Transverse colon (tissue), 4 donors: ENCODE measurements at regions not wholly inside any gene's neighbourhood (a gene's known extent, or its start where the extent isn't known, plus 50 kb on each side); places are given as distances from the start of the nearest gene placed in this dataset.

Source experiments
- DNase-seq: peaks from one replicate; pipeline ENCODE4 v3.0.0-alpha.2; 2019
- H3K27ac ChIP-seq, 4 donors: fragments of 200-600 bp; sonication (generic); 2 replicates each; pipeline ENCODE4 v1.5.1; 2016 to 2018; ENCODE audit warnings: inconsistent platforms in 4 of 4
- H3K27me3 ChIP-seq: fragments of 200-600 bp; sonication (generic); 2 replicates; pipeline ENCODE4 v1.5.1; 2017; ENCODE audit warnings: inconsistent platforms
- H3K36me3 ChIP-seq, 4 donors: fragments of 200-600 bp; sonication (generic); 2 replicates each; pipeline ENCODE4 v1.5.1; 2017 to 2019; ENCODE audit warnings: inconsistent platforms in 4 of 4
- H3K4me1 ChIP-seq, 4 donors: fragments of 200-600 bp; sonication (generic); 2 replicates each; pipeline ENCODE4 v1.5.1; 2017 to 2020; ENCODE audit warnings: inconsistent platforms in 4 of 4
- H3K4me3 ChIP-seq, 4 donors: fragments of 200-600 bp; sonication (generic); 1 replicate in 1 of 4; 2 replicates in 3 of 4; pipeline versions ENCODE4 v1.5.1 to v1.6.1; 2017 to 2019; ENCODE audit warnings: inconsistent platforms in 4 of 4
- H3K9me3 ChIP-seq, 2 donors: fragments of 200-600 bp; sonication (generic); 2 replicates each; pipeline ENCODE4 v1.5.1; 2017 to 2019; ENCODE audit warnings: inconsistent platforms in 2 of 2
- CTCF ChIP-seq, 5 experiments: fragments of 200-600 bp in 3 of 5; fragments of 450-650 bp in 2 of 5; sonication (generic) in 3 of 5; IDR thresholded peaks; 1 replicate in 2 of 5; 2 replicates in 3 of 5; pipeline ENCODE4 v1.5.1; 2016 to 2017; ENCODE audit warnings: antibody characterized with exemption in 5 of 5, inconsistent platforms in 3 of 5, mild to moderate bottlenecking in 2 of 5, moderate library complexity in 1 of 5
- EP300 ChIP-seq: sonication (generic); formaldehyde crosslinking; IDR thresholded peaks from one replicate; pipeline ENCODE4 v1.6.1; 2017; ENCODE audit warnings: antibody characterized with exemption, low read depth
- POLR2A ChIP-seq: fragments of 450-650 bp; IDR thresholded peaks from one replicate; pipeline ENCODE4 v1.6.1; 2016; ENCODE audit warnings: antibody characterized with exemption, mild to moderate bottlenecking, moderate library complexity
- POLR2AphosphoS5 ChIP-seq, 3 donors: sonication (generic); formaldehyde crosslinking; IDR thresholded peaks; one replicate each; pipeline ENCODE4 v1.6.1; 2016; ENCODE audit warnings: antibody characterized with exemption in 3 of 3
- WGBS, 2 donors: methylation state at CpG; one replicate each; pipeline ENCODE4 v1.1.5; 2018; ENCODE audit warnings: low coverage in 1 of 2; 5-methylcytosine and 5-hydroxymethylcytosine counted together
- in situ Hi-C, 4 donors: fragments of 200-750 bp; cut with MboI; loops; one replicate each; pipeline versions ENCODE4 v1.15.0 to v1.15.1; 2017; ENCODE audit warnings: low sequenced_read_pairs in 3 of 4, low pct_ligation_motif_present in 1 of 4, low pct_unique_long_range_greater_than_20kb in 1 of 4
- intact Hi-C: fragments of 100-400 bp; cut with DNase I; formaldehyde crosslinking; loops from one replicate; pipeline ENCODE4 v1.15.1; 2023; ENCODE audit warnings: low total_unique reads

- no peak for DNase-seq
- no peak overlapping the region for H3K4me3 ChIP-seq
- no peaks in the 10 kb centered on the region for H3K27me3 ChIP-seq
- no peaks in the 10 kb centered on the region for H3K36me3 ChIP-seq
- intact Hi-C loops (no loop called here), in situ Hi-C loops (no loop called here)
- TF ChIP-seq EP300: no peak
- TF ChIP-seq CTCF (IDR thresholded peaks at IDR 0.05): no peak
- TF ChIP-seq POLR2AphosphoS5 (IDR thresholded peaks at IDR 0.05): no peak
- TF ChIP-seq POLR2A: no peak
- no peak overlapping the region for H3K27ac ChIP-seq
- H3K4me1 ChIP-seq: no peaks in the 10 kb centered on the region
- no peaks in the 10 kb centered on the region for H3K9me3 ChIP-seq
These were observed 73.0 kb upstream of the IL6 start for GRCh38 chr7:22653951-22654350.

- H3K27me3 ChIP-seq: no peaks in the 10 kb centered on the region
- no peak overlapping the region for H3K4me3 ChIP-seq
- TF ChIP-seq POLR2A (no peak), POLR2AphosphoS5 (IDR thresholded peaks at IDR 0.05) (no peak), EP300 (no peak), CTCF (IDR thresholded peaks at IDR 0.05) (no peak)
- no peaks in the 10 kb centered on the region for H3K4me1 ChIP-seq
- H3K27ac ChIP-seq: no peak overlapping the region
- no peaks in the 10 kb centered on the region for H3K9me3 ChIP-seq
- in situ Hi-C loops (no loop called here), intact Hi-C loops (no loop called here)
- WGBS, 2 donors: 20 to 56% methylated on average over 1 to 5 of the region's 5 CpGs
- H3K36me3 ChIP-seq: no peaks in the 10 kb centered on the region
- DNase-seq: no peak
These were observed 75.3 kb upstream of the IL6 start for GRCh38 chr7:22651534-22652243.

- Histone ChIP-seq H3K27ac (no peak overlapping the region), H3K4me1 (no peaks in the 10 kb centered on the region), H3K27me3 (no peaks in the 10 kb centered on the region), H3K4me3 (no peak overlapping the region), H3K9me3 (peaks cover 4 to 6% of the 10 kb centered on the region in 2 donors), H3K36me3 (no peaks in the 10 kb centered on the region)
- 73 to 80% methylated on average over 3 to 4 of the region's 4 CpGs for WGBS, 2 donors
- TF ChIP-seq POLR2AphosphoS5 (IDR thresholded peaks at IDR 0.05) (no peak), POLR2A (no peak), CTCF (IDR thresholded peaks at IDR 0.05) (no peak), EP300 (no peak)
- DNase-seq: no peak
- in situ Hi-C loops (no loop called here), intact Hi-C loops (no loop called here)
These were observed 76.0 kb upstream of the IL6 start for GRCh38 chr7:22651036-22651435.

- no peak for DNase-seq
- Histone ChIP-seq H3K4me1 (no peaks in the 10 kb centered on the region), H3K36me3 (no peaks in the 10 kb centered on the region), H3K9me3 (peaks cover 13 to 15% of the 10 kb centered on the region in 2 donors), H3K27me3 (no peaks in the 10 kb centered on the region), H3K27ac (no peak overlapping the region), H3K4me3 (no peak overlapping the region)
- 78 to 86% methylated on average over 3 of the region's 3 CpGs for WGBS, 2 donors
- TF ChIP-seq CTCF (IDR thresholded peaks at IDR 0.05) (no peak), POLR2AphosphoS5 (IDR thresholded peaks at IDR 0.05) (no peak), POLR2A (no peak), EP300 (no peak)
- intact Hi-C loops (no loop called here), in situ Hi-C loops (no loop called here)
These were observed 77.3 kb upstream of the IL6 start for GRCh38 chr7:22649686-22650085.
